Activated T-cell treated with anti-CD3 and anti-CD28 coated beads, Interleukin-2, amount 50 U/mL, for 72 hours (primary cell): ENCODE measurements at regions not wholly inside any gene's neighbourhood (a gene's known extent, or its start where the extent isn't known, plus 50 kb on each side); places are given as distances from the start of the nearest gene placed in this dataset.

Source experiments
- ATAC-seq, 2 donors: fragments of 150-1000 bp; cut with Tn5 transposase; replicated peaks in 1 of 2; 2 replicates each; pipeline ENCODE4 v1.10.0; 2021; ENCODE audit warnings: moderate library complexity in 2 of 2, mild to moderate bottlenecking in 1 of 2
- DNase-seq, 2 donors: peaks; one replicate each; pipeline ENCODE4 v3.0.0; 2021 to 2022; ENCODE audit warnings: mixed read lengths in 1 of 2
- H3K27ac Mint-ChIP-seq: one replicate; pipeline ENCODE4 v1.8.0; 2022; ENCODE audit warnings: mild to moderate bottlenecking, moderate library complexity, mixed read lengths
- H3K27me3 Mint-ChIP-seq: one replicate; pipeline ENCODE4 v1.8.0; 2022; ENCODE audit warnings: low read depth, mixed read lengths
- H3K36me3 Mint-ChIP-seq, 2 donors: one replicate each; pipeline ENCODE4 v1.8.0; 2022; ENCODE audit warnings: mixed read lengths in 2 of 2, mild to moderate bottlenecking in 1 of 2; ENCODE audit not compliant: insufficient read depth in 2 of 2
- H3K4me1 Mint-ChIP-seq: one replicate; pipeline ENCODE4 v1.8.0; 2022; ENCODE audit warnings: low read depth, mixed read lengths
- H3K4me3 Mint-ChIP-seq, 2 donors: one replicate each; pipeline ENCODE4 v1.8.0; 2022; ENCODE audit warnings: mild to moderate bottlenecking in 2 of 2, mixed read lengths in 2 of 2, moderate library complexity in 2 of 2
- H3K9me3 Mint-ChIP-seq, 2 donors: one replicate each; pipeline ENCODE4 v1.8.0; 2022; ENCODE audit warnings: mixed read lengths in 2 of 2

GRCh38 chr4:27568952-27569319 is 708.3 kb downstream of the STIM2 start:
- H3K4me1 Mint-ChIP-seq, result no peaks in the 10 kb centered on the region
- no peak for ATAC-seq
- peaks cover 1 to 4% of the 10 kb centered on the region in 2 donors for H3K9me3 Mint-ChIP-seq
- no peaks in the 10 kb centered on the region for H3K36me3 Mint-ChIP-seq
- DNase-seq, result no peak
- no peak overlapping the region for H3K27ac Mint-ChIP-seq
- no peaks in the 10 kb centered on the region for H3K27me3 Mint-ChIP-seq
- no peak overlapping the region for H3K4me3 Mint-ChIP-seq

- H3K4me3 Mint-ChIP-seq, result no peak overlapping the region
- DNase-seq (no peak), ATAC-seq (no peak)
- no peaks in the 10 kb centered on the region for H3K27me3 Mint-ChIP-seq
- H3K4me1 Mint-ChIP-seq, result no peaks in the 10 kb centered on the region
- H3K36me3 Mint-ChIP-seq, result no peaks in the 10 kb centered on the region
- H3K9me3 Mint-ChIP-seq, result peaks cover 4 to 8% of the 10 kb centered on the region in 2 donors
- no peak overlapping the region for H3K27ac Mint-ChIP-seq
Observed at GRCh38 chr4:27574743-27575142, 714.1 kb downstream of the STIM2 start.

- ATAC-seq, result no peak
- no peaks in the 10 kb centered on the region for H3K4me1 Mint-ChIP-seq
- H3K27ac Mint-ChIP-seq, result no peak overlapping the region
- no peak for DNase-seq
- peaks cover 4 to 8% of the 10 kb centered on the region in 2 donors for H3K9me3 Mint-ChIP-seq
- H3K27me3 Mint-ChIP-seq, result no peaks in the 10 kb centered on the region
- no peak overlapping the region for H3K4me3 Mint-ChIP-seq
- no peaks in the 10 kb centered on the region for H3K36me3 Mint-ChIP-seq
Observed at GRCh38 chr4:27577951-27578350, 717.3 kb downstream of the STIM2 start.

GRCh38 chr4:27592738-27593137 is 732.1 kb downstream of the STIM2 start:
- no peak for ATAC-seq
- H3K27me3 Mint-ChIP-seq, result no peaks in the 10 kb centered on the region
- no peaks in the 10 kb centered on the region for H3K36me3 Mint-ChIP-seq
- H3K4me1 Mint-ChIP-seq, result no peaks in the 10 kb centered on the region
- H3K27ac Mint-ChIP-seq, result no peak overlapping the region
- H3K4me3 Mint-ChIP-seq, result no peak overlapping the region
- peaks cover 0 to 3% of the 10 kb centered on the region in 2 donors for H3K9me3 Mint-ChIP-seq
- DNase-seq, result no peak

- Mint-ChIP-seq H3K9me3 (peaks cover 1 to 3% of the 10 kb centered on the region in 2 donors), H3K27ac (no peak overlapping the region), H3K4me3 (no peak overlapping the region), H3K36me3 (no peaks in the 10 kb centered on the region), H3K4me1 (no peaks in the 10 kb centered on the region), H3K27me3 (no peaks in the 10 kb centered on the region)
- no peak for DNase-seq
- no peak for ATAC-seq
Observed at GRCh38 chr4:27594922-27595321, 734.3 kb downstream of the STIM2 start.

GRCh38 chr4:27595571-27596360 is 735.1 kb downstream of the STIM2 start:
- DNase-seq (no peak), ATAC-seq (no peak)
- Mint-ChIP-seq H3K4me3 (no peak overlapping the region), H3K9me3 (peaks cover 1 to 3% of the 10 kb centered on the region in 2 donors), H3K4me1 (no peaks in the 10 kb centered on the region), H3K27me3 (no peaks in the 10 kb centered on the region), H3K27ac (no peak overlapping the region), H3K36me3 (no peaks in the 10 kb centered on the region)

GRCh38 chr4:27602172-27602571 is 741.5 kb downstream of the STIM2 start:
- ATAC-seq (no peak), DNase-seq (no peak)
- no peaks in the 10 kb centered on the region for H3K4me1 Mint-ChIP-seq
- H3K27ac Mint-ChIP-seq, result no peak overlapping the region
- no peaks in the 10 kb centered on the region for H3K27me3 Mint-ChIP-seq
- H3K9me3 Mint-ChIP-seq, result peaks cover 7 to 11% of the 10 kb centered on the region in 2 donors
- H3K4me3 Mint-ChIP-seq, result no peak overlapping the region
- no peaks in the 10 kb centered on the region for H3K36me3 Mint-ChIP-seq

GRCh38 chr4:27604692-27605091 is 744.1 kb downstream of the STIM2 start:
- H3K4me1 Mint-ChIP-seq, result no peaks in the 10 kb centered on the region
- ATAC-seq (no peak), DNase-seq (no peak)
- H3K4me3 Mint-ChIP-seq, result no peak overlapping the region
- no peaks in the 10 kb centered on the region for H3K36me3 Mint-ChIP-seq
- H3K27me3 Mint-ChIP-seq, result no peaks in the 10 kb centered on the region
- no peak overlapping the region for H3K27ac Mint-ChIP-seq
- H3K9me3 Mint-ChIP-seq, result peaks cover 9 to 10% of the 10 kb centered on the region in 2 donors

- no peak for ATAC-seq
- H3K36me3 Mint-ChIP-seq, result no peaks in the 10 kb centered on the region
- no peaks in the 10 kb centered on the region for H3K27me3 Mint-ChIP-seq
- H3K27ac Mint-ChIP-seq, result no peak overlapping the region
- peaks cover 1 to 5% of the 10 kb centered on the region in 2 donors for H3K9me3 Mint-ChIP-seq
- no peak for DNase-seq
- no peaks in the 10 kb centered on the region for H3K4me1 Mint-ChIP-seq
- no peak overlapping the region for H3K4me3 Mint-ChIP-seq
Observed at GRCh38 chr4:27616166-27616565, 755.5 kb downstream of the STIM2 start.

GRCh38 chr4:27619435-27619834 is 758.8 kb downstream of the STIM2 start:
- DNase-seq (no peak), ATAC-seq (no peak)

GRCh38 chr4:27620886-27621285 is 760.2 kb downstream of the STIM2 start:
- Mint-ChIP-seq H3K36me3 (no peaks in the 10 kb centered on the region), H3K4me1 (no peaks in the 10 kb centered on the region), H3K4me3 (no peak overlapping the region), H3K27me3 (no peaks in the 10 kb centered on the region), H3K9me3 (peaks cover 2 to 4% of the 10 kb centered on the region in 2 donors), H3K27ac (no peak overlapping the region)
- no peak for ATAC-seq
- DNase-seq, result no peak

More at GRCh38 chr4:27619435-27619834, 758.8 kb downstream of the STIM2 start:
- no peak overlapping the region for H3K27ac Mint-ChIP-seq
- peaks cover 2 to 4% of the 10 kb centered on the region in 2 donors for H3K9me3 Mint-ChIP-seq
- no peak overlapping the region for H3K4me3 Mint-ChIP-seq
- H3K36me3 Mint-ChIP-seq, result no peaks in the 10 kb centered on the region
- no peaks in the 10 kb centered on the region for H3K27me3 Mint-ChIP-seq
- H3K4me1 Mint-ChIP-seq, result no peaks in the 10 kb centered on the region

- no peak for DNase-seq
- no peaks in the 10 kb centered on the region for H3K27me3 Mint-ChIP-seq
- no peak overlapping the region for H3K4me3 Mint-ChIP-seq
- no peak overlapping the region for H3K27ac Mint-ChIP-seq
- no peaks in the 10 kb centered on the region for H3K36me3 Mint-ChIP-seq
- no peaks in the 10 kb centered on the region for H3K4me1 Mint-ChIP-seq
- no peak for ATAC-seq
- H3K9me3 Mint-ChIP-seq, result peaks cover 2 to 4% of the 10 kb centered on the region in 2 donors
Observed at GRCh38 chr4:27624749-27625148, 764.1 kb downstream of the STIM2 start.

GRCh38 chr4:27628609-27629008 is 768.0 kb downstream of the STIM2 start:
- no peaks in the 10 kb centered on the region for H3K9me3 Mint-ChIP-seq
- DNase-seq, result no peak
- H3K4me1 Mint-ChIP-seq, result no peaks in the 10 kb centered on the region
- H3K4me3 Mint-ChIP-seq, result no peak overlapping the region
- H3K36me3 Mint-ChIP-seq, result no peaks in the 10 kb centered on the region
- no peak for ATAC-seq
- H3K27ac Mint-ChIP-seq, result no peak overlapping the region
- H3K27me3 Mint-ChIP-seq, result no peaks in the 10 kb centered on the region
